H9 (cell line): ENCODE measurements at regions not wholly inside any gene's neighbourhood (a gene's known extent, or its start where the extent isn't known, plus 50 kb on each side); places are given as distances from the start of the nearest gene placed in this dataset.

Source experiments
- DNase-seq: peaks from one replicate; pipeline ENCODE4 v3.0.0-alpha.2; 2017
- H2AFZ ChIP-seq: one replicate; pipeline ENCODE4 v1.6.1; 2013; ENCODE audit warnings: mild to moderate bottlenecking, low read length, control low read depth, moderate library complexity
- H2AK5ac ChIP-seq: 2 replicates; pipeline ENCODE4 v1.6.1; 2013; ENCODE audit warnings: low read length, control low read depth, mixed read lengths; ENCODE audit not compliant: insufficient read length
- H2BK120ac ChIP-seq: one replicate; pipeline ENCODE4 v1.6.1; 2013; ENCODE audit warnings: low read depth, mild to moderate bottlenecking, low read length, control low read depth, inconsistent platforms; ENCODE audit not compliant: poor library complexity, severe bottlenecking
- H2BK12ac ChIP-seq: 2 replicates; pipeline ENCODE4 v1.6.1; 2013; ENCODE audit warnings: low read length, control low read depth, mixed read lengths, low read depth; ENCODE audit not compliant: insufficient read length
- H2BK15ac ChIP-seq: 2 replicates; pipeline ENCODE4 v1.6.1; 2013; ENCODE audit warnings: low read depth, low read length, control low read depth
- H2BK20ac ChIP-seq: one replicate; pipeline ENCODE4 v1.6.1; 2013; ENCODE audit warnings: low read depth, mild to moderate bottlenecking, low read length, control low read depth, inconsistent platforms; ENCODE audit not compliant: poor library complexity, severe bottlenecking
- H2BK5ac ChIP-seq: 2 replicates; pipeline ENCODE4 v1.6.1; 2013; ENCODE audit warnings: low read length, control low read depth, mixed read lengths; ENCODE audit not compliant: insufficient read length
- H3K14ac ChIP-seq: 2 replicates; pipeline ENCODE4 v1.6.1; 2013; ENCODE audit warnings: low read length, control low read depth; ENCODE audit not compliant: insufficient read depth
- H3K18ac ChIP-seq: 2 replicates; pipeline ENCODE4 v1.6.1; 2013; ENCODE audit warnings: low read depth, mild to moderate bottlenecking, mixed read lengths, low read length, control low read depth; ENCODE audit not compliant: insufficient read length
- H3K23ac ChIP-seq: 2 replicates; pipeline ENCODE4 v1.6.1; 2013; ENCODE audit warnings: low read length, control low read depth, mixed read lengths, low read depth; ENCODE audit not compliant: insufficient read length
- H3K23me2 ChIP-seq: 2 replicates; pipeline ENCODE4 v1.6.1; 2013; ENCODE audit warnings: low read depth, mild to moderate bottlenecking, mixed read lengths, low read length, control low read depth; ENCODE audit not compliant: insufficient read length, poor library complexity, severe bottlenecking
- H3K27ac ChIP-seq: 2 replicates; pipeline ENCODE4 v1.5.1; 2013; ENCODE audit warnings: low read length, control low read depth, mixed read lengths, low read depth; ENCODE audit not compliant: insufficient read length
- H3K27me3 ChIP-seq: 2 replicates; pipeline ENCODE4 v1.6.1; 2013; ENCODE audit warnings: low read length, control low read depth, inconsistent platforms; ENCODE audit not compliant: insufficient read depth
- H3K4ac ChIP-seq: 2 replicates; pipeline ENCODE4 v1.6.1; 2013; ENCODE audit warnings: low read depth, mild to moderate bottlenecking, control low read depth, inconsistent platforms, low read length, moderate library complexity
- H3K4me1 ChIP-seq: 2 replicates; pipeline ENCODE4 v1.6.1; 2013; ENCODE audit warnings: low read length, control low read depth, inconsistent platforms; ENCODE audit not compliant: insufficient read depth
- H3K4me2 ChIP-seq: 2 replicates; pipeline ENCODE4 v1.6.1; 2013; ENCODE audit warnings: low read length, control low read depth, mixed read lengths; ENCODE audit not compliant: insufficient read length, insufficient read depth
- H3K56ac ChIP-seq: 2 replicates; pipeline ENCODE4 v1.6.1; 2013; ENCODE audit warnings: low read depth, mild to moderate bottlenecking, mixed read lengths, low read length, control low read depth; ENCODE audit not compliant: insufficient read length
- H3K79me1 ChIP-seq: 2 replicates; pipeline ENCODE4 v1.6.1; 2013; ENCODE audit warnings: low read depth, mild to moderate bottlenecking, moderate library complexity, low read length, control low read depth, inconsistent platforms; ENCODE audit not compliant: insufficient read depth, poor library complexity, severe bottlenecking
- H3K79me2 ChIP-seq: 2 replicates; pipeline ENCODE4 v1.6.1; 2013; ENCODE audit warnings: low read length, control low read depth, inconsistent platforms; ENCODE audit not compliant: insufficient read depth
- H3K9ac ChIP-seq: 2 replicates; pipeline ENCODE4 v1.6.1; 2013; ENCODE audit warnings: low read length, control low read depth, mixed read lengths; ENCODE audit not compliant: insufficient read length; ENCODE audit errors: extremely low read depth
- H3K9me3 ChIP-seq: one replicate; pipeline ENCODE4 v1.6.1; 2013; ENCODE audit warnings: low read depth, low read length, inconsistent platforms; ENCODE audit not compliant: control insufficient read depth
- H3T11ph ChIP-seq: one replicate; pipeline ENCODE4 v1.6.1; 2013; ENCODE audit warnings: mild to moderate bottlenecking, low read length, control low read depth, inconsistent platforms
- H4K20me1 ChIP-seq: one replicate; pipeline ENCODE4 v1.6.1; 2013; ENCODE audit not compliant: control insufficient read depth, insufficient read length, insufficient read depth
- H4K5ac ChIP-seq: 2 replicates; pipeline ENCODE4 v1.6.1; 2013; ENCODE audit warnings: low read depth, mild to moderate bottlenecking, mixed read lengths, low read length, control low read depth; ENCODE audit not compliant: insufficient read length
- H4K8ac ChIP-seq: replicated peaks from 2 replicates; pipeline ENCODE4 v1.6.1; 2013; ENCODE audit warnings: low read length, control low read depth, mixed read lengths, low read depth; ENCODE audit not compliant: insufficient read length
- H4K91ac ChIP-seq: 2 replicates; pipeline ENCODE4 v1.6.1; 2013; ENCODE audit warnings: low read depth, mild to moderate bottlenecking, moderate library complexity, mixed read lengths, low read length, control low read depth; ENCODE audit not compliant: insufficient read length
- H3K27ac Mint-ChIP-seq, 3 experiments: 2 replicates in 2 of 3; 3 replicates in 1 of 3; pipeline ENCODE4 v1.8.0; 2020 to 2021; ENCODE audit warnings: mixed read lengths in 3 of 3, mild to moderate bottlenecking in 1 of 3, moderate library complexity in 1 of 3
- H3K27me3 Mint-ChIP-seq: 2 replicates; pipeline ENCODE4 v1.8.0; 2021; ENCODE audit warnings: low read depth, mild to moderate bottlenecking, moderate library complexity, mixed read lengths
- H3K36me3 Mint-ChIP-seq, 3 experiments: 2 replicates in 2 of 3; 3 replicates in 1 of 3; pipeline ENCODE4 v1.8.0; 2020 to 2021; ENCODE audit warnings: low read depth in 3 of 3, mixed read lengths in 3 of 3; ENCODE audit not compliant: insufficient read depth in 1 of 3
- H3K4me1 Mint-ChIP-seq, 2 experiments: 2 replicates each; pipeline ENCODE4 v1.8.0; 2020; ENCODE audit warnings: mixed read lengths in 2 of 2
- H3K4me3 Mint-ChIP-seq, 2 experiments: 2 replicates in 1 of 2; 3 replicates in 1 of 2; pipeline ENCODE4 v1.8.0; 2020 to 2021; ENCODE audit warnings: mild to moderate bottlenecking in 2 of 2, mixed read lengths in 2 of 2, moderate library complexity in 1 of 2
- H3K9me3 Mint-ChIP-seq, 2 experiments: 2 replicates in 1 of 2; 3 replicates in 1 of 2; pipeline ENCODE4 v1.8.0; 2020; ENCODE audit warnings: mild to moderate bottlenecking in 2 of 2, mixed read lengths in 2 of 2, moderate library complexity in 1 of 2
- CTCF ChIP-seq: fragments of 200-600 bp; sonication (generic); conservative IDR thresholded peaks from 3 replicates; pipeline ENCODE4 v1.8.0; 2021; ENCODE audit warnings: antibody characterized with exemption, mild to moderate bottlenecking
- WGBS: extraction: QIAGEN DNeasy Blood & Tissue Kit; methylation state at CpG from one replicate; pipeline ENCODE4 v1.1.7; 2013; ENCODE audit warnings: missing lambda C conversion rate, low lambda C conversion rate, mixed read lengths; ENCODE audit not compliant: insufficient read length; ENCODE audit errors: extremely low coverage; 5-methylcytosine and 5-hydroxymethylcytosine counted together

- Histone ChIP-seq H3K4me1 (no peaks in the 10 kb centered on the region; the same call in 1 of the 2 replicates), H3K23ac (no peak overlapping the region), H2BK5ac (no peak overlapping the region), H2BK15ac (no peak overlapping the region), H3K23me2 (no peaks in the 10 kb centered on the region), H4K91ac (no peak overlapping the region), H2BK12ac (no peak overlapping the region), H2BK20ac (no peak overlapping the region), H3K56ac (no peak overlapping the region), H3K9ac (no peak overlapping the region), H3K18ac (no peak overlapping the region), H2BK120ac (no peak overlapping the region), H3K27me3 (no peaks in the 10 kb centered on the region), H2AK5ac (no peak overlapping the region), H3K14ac (no peak overlapping the region), H4K8ac (no peak overlapping the region), H3K4ac (no peak overlapping the region), H2AFZ (no peak overlapping the region), H3K27ac (no peak overlapping the region), H3K79me2 (no peaks in the 10 kb centered on the region), H3K9me3 (no peaks in the 10 kb centered on the region), H3K79me1 (no peaks in the 10 kb centered on the region), H3K4me2 (no peak overlapping the region), H4K20me1 (peaks cover 2% of the 10 kb centered on the region), H4K5ac (no peak overlapping the region), H3T11ph (no peak overlapping the region)
- DNase-seq: no peak
- H3K9me3 Mint-ChIP-seq: no peaks in the 10 kb centered on the region
- no peak for TF ChIP-seq CTCF
- no CpG with 5 or more reads among the region's 4 CpGs for WGBS
- no peaks in the 10 kb centered on the region for H3K36me3 Mint-ChIP-seq
- peaks cover 18% of the 10 kb centered on the region in 2 experiments for H3K4me1 Mint-ChIP-seq
- no peak overlapping the region for H3K27ac Mint-ChIP-seq
- no peaks in the 10 kb centered on the region for H3K27me3 Mint-ChIP-seq
- H3K4me3 Mint-ChIP-seq: no peak overlapping the region
Observed at GRCh38 chr15:87761736-87762509, 494.6 kb downstream of the NTRK3 start.
